Left cardiac atrium (tissue), 4 donors: ENCODE measurements at regions not wholly inside any gene's neighbourhood (a gene's known extent, or its start where the extent isn't known, plus 50 kb on each side); places are given as distances from the start of the nearest gene placed in this dataset.
A peak's percentile ranks its signal among the peaks of the same experiment; 100 is the strongest.

Source experiments
- ATAC-seq, 2 donors: fragments of 200-7000 bp; cut with Tn5 transposase; one replicate each; pipeline ENCODE4 v1.9.1; 2020; ENCODE audit warnings: mild to moderate bottlenecking in 2 of 2, moderate library complexity in 2 of 2
- DNase-seq: peaks from one replicate; pipeline ENCODE4 v3.0.0-alpha.2; 2020
- intact Hi-C, 2 donors: fragments of 100-400 bp; cut with DNase I; formaldehyde crosslinking; loops; one replicate each; pipeline versions ENCODE4 v1.14.1 to v1.15.1; 2022 to 2023
- donor health status: DM: no; HTN: yes; CAD: no.
- donor health status: DM: no; HTN: yes; CAD: no; lungs with severe emphysema.
- donor health status: DM: yes; HTN: yes; CAD: no.
- donor health status: Dilated cardiomyopathy.

DNA sequence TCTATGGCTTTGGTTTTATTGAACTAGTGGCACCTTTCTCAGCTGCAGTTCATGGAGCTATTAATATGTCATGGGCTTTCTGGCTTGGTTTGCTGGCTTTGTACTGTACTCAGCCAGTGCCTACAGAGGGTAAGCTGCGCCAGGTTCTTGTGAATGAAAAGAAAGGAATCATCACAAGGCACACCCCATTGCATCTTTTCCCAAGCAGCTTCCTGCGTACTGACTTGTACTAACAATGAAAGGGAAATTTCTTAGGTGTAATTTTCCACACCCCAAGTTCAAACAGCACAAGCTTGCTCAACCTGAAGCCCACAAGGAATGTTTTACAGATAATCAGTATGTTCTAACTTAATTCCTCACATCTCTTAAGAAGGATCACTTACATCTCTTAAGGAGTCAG is 78.0 kb upstream of the TNFSF18 start:
- ATAC-seq (no peak), DNase-seq (no peak)
- intact Hi-C loops: no loop called here

DNA sequence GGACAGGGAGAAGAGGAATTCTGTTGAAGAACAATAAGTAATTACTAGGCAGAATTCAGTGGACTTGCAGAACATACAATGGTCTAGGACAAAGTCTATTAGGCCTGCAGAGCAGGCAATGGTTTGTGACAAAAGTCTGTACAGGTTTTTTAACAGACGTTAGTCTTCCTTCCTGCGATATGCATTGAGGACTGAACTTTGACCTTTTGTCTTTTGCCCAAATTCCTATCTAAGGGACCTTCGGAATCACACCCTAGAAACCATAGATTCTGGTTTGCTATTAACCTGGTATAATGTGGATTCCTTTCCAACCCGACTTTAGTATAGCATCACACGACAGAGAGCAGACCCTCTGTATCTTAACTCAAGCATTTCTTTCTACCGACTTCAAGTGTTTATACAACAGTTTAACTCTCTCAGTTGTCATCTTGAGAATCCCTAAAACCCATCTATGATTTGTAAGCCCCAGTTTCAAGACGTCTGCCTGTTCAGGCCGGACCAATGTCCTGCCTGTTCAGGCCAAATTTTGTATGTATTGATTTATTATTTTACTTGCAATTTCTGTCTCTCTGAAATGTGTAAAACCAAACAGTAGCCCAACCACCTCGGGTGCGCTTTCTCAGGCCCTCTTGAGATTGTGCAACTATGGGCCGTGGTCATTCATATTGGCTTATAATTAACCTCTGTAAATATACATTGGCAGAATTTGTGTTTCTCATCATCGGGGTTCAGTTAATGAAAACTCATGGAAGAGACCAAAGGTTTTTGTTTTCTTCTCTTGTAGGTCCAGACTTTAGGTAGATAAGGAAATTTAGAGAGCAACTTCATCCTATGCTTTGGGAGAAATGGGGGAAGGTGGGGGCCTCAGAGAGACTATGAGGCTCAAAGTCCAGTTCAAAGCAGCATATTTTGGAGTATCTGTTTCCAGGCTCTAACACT is 76.9 kb upstream of the TNFSF18 start:
- DNase-seq: no peak
- ATAC-seq: no peak
- intact Hi-C loops: no loop called here

DNA sequence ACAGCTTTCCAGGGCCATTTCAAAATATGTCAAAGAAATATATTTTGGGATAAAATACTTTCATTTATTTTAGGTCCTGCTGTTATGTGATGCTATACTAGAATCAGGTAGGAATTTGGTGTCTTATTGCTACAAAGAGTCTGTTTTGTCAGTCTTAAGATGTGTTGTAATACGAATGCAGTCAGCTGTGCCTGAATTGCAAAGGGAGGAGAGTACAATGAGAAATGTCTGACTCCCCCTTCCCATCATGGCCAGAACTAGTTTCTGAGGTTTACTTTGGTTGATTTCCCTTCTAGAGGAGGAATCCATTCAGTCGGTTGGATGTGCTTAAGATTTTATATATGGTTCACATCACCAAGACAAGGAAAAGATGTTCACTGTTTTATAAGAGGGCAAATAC is 75.7 kb upstream of the TNFSF18 start:
- intact Hi-C loops: no loop called here
- ATAC-seq (no peak), DNase-seq (no peak)

DNA sequence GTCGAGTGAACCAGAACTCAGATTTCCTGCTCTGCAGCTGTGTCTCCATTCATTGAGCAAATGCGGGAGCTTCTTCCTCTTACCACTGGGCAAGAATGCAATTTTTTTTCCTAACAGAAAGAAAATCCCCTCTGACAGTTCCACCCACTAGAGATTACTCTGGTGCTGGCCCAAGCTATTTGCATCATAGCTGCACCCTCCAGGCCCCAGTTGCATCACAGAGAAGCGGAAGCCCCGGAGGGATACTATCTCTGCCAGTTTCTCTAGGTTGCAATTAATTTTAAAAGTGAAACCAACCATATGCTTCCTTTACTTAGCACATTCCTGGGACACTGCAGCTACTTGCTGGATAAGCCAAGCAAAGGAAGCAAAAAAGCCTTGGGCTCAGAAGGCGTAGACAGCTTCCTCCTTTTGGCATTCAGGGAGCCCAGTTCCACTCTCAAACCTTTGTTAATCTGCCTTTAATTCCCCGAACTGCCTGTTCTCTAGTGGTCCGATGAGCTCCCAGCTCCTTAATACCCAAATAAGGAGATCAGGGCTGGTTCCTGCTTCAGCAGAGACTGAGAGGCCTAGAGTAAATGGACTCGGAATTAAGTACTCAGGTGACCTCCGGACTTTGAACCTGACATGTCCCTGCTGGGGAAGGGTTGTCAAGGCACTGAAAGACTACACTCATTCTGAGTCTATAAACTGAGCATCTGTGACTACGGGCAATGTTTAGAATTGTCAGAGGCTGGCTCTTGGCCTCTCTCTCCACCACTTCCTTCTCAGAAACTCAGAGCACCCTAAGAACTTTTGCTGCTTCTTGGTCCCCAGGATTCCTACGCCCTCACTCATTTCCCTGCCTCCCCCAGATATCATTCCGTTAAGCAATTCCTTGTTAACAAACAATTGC is 72.5 kb upstream of the TNFSF18 start:
- ATAC-seq: peak; percentile 96 to 98
- intact Hi-C loops: no loop called here
- DNase-seq: peak; percentile 77

DNA sequence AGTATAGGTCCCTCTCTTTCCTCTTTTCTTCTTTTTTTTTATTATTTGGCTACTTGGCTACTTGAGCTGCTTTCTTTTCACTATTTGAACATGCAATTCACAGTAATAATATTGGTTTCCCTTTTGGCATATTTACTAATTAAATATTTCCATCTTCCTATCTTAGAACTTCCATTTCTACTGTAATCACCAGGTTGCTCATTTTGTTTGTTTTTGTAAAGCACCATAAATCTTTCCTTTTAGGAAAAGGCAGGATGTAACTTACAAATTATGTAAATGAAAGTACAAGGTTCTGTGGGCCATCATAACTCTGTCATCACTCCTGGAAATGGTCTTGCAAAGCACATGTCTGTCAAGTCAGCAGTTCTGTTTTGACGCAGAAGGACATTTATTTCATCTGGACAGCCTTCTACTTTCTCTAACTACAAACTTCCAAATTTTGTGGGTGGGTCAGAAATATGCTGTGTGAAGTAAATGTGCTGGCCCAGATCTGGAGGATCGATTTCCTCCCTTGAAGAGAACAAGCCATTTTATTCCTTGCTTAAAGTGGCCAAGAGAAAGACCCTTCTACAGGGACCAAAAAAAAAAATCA is 71.7 kb upstream of the TNFSF18 start:
- peak in 1 of 2 donors; percentile 14 for ATAC-seq
- intact Hi-C loops: no loop called here
- no peak for DNase-seq

DNA sequence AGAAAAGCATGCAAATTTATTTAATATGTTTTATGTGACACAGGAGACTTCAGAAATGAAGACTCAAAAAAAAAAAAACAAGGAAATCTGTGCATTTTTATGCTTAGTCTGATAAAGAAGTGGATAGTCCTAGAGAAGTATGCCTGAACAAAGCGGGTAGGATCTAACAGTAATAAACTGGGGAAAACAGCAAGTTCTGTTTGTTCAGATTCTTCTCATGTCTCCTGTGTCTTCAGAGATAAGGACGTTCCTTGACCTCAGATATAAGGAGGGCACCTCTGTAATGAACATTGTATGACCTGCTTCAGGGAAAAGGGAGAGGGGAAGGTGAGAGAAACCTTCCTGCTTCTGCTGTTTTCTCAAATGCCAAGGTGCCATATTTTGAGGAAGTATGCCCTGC is 67.7 kb upstream of the TNFSF18 start:
- intact Hi-C loops: no loop called here
- DNase-seq: no peak
- ATAC-seq: no peak

DNA sequence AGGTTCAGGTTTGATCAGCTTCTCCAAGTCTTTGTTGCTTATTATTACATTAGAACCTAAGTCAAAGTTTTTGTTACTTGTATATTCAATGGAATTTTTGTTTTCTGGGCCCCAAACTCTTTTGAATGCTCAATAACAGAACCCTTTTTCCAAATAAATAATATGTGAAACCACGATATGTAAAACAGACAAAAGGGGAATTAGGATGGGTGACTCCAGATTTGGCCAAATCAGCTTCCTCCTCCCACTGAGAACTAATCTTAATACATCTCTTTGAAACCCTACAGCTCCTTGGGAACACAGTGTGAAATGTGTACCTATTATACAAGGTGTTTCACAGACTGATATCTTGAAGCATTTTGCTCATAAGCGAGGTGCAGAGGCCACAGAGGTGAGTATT is 67.0 kb upstream of the TNFSF18 start:
- ATAC-seq (no peak), DNase-seq (no peak)
- intact Hi-C loops: no loop called here

DNA sequence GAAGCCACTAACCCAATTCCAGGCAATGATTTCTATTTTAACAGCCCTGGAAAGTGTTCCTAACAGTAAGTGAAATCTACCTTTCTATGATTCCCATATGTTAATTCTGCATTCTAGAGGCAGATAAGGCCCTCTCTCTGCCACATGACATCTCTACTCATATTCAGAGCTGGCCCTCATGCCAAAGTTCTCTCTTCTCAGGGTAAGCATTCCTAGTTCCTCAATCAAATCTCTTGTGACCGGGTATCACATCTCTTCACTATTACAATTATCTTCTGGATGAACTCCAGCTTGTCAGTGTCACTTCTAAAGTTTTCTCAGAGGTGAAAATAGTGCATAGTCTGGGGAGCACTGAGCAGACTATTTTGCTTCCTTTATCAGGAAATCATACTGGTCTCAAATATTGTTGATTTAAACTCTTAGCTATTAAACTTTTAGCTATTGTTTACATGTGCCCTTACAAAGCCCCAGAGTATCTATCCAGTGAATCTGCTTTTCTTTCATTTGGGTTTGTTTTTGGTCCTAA is 66.4 kb upstream of the TNFSF18 start:
- DNase-seq (no peak), ATAC-seq (peak in 1 of 2 donors; percentile 51)
- intact Hi-C loops: no loop called here

DNA sequence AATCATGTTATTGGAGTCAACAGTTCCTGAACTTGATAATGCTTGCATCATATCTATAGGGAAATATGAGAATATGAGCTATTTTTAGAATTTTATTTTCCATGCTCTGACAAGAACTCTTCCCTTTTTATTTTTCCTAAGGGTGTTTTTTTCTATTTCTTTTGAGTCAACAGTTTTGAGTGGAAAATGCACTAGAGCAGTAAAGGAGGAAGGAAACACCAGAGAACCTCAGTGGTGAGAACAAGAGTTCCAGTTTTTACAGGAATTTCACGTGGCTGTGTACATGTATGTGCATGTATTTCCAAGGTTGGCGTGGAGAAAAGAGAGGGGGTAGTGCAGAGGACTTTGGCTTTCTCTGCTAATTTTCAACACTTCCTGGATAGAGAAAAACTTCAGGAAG is 63.6 kb upstream of the TNFSF18 start:
- intact Hi-C loops: no loop called here
- DNase-seq (no peak), ATAC-seq (peak in 1 of 2 donors; percentile 23)

DNA sequence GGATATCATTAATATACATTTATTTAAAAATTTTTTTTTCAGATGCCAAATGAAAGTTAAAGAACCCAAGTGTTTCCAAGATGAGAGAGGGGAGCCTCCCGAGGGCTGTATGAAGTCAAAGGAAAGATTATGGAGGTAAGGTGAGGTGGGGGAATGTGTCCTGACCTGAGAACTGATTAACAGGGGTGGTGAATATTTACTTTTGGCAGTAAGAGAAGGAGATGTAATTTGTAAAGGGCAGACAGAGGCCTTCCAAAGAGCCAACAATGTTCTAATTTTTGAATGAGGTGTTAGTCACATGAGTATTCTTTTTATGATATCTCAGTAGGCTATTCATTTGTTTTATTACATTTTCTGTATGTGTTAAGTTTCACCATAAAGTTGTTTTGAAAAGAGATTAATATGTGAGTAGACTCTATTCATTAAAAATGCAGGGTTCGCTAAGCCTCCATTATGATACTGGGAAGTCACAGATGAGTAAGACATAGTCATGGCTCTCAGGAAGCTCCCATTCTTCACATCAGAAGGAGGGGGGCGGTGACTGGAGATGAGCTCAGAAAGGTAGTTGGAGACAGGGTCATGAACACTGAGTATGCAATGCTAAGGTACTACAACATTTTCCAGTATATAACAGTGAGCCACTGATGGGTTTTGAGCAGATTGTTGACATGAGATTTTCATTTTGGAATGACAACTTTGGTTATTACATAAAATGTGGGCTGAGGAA is 62.4 kb upstream of the TNFSF18 start:
- intact Hi-C loops: no loop called here
- no peak for DNase-seq
- peak in 1 of 2 donors; percentile 34 for ATAC-seq

DNA sequence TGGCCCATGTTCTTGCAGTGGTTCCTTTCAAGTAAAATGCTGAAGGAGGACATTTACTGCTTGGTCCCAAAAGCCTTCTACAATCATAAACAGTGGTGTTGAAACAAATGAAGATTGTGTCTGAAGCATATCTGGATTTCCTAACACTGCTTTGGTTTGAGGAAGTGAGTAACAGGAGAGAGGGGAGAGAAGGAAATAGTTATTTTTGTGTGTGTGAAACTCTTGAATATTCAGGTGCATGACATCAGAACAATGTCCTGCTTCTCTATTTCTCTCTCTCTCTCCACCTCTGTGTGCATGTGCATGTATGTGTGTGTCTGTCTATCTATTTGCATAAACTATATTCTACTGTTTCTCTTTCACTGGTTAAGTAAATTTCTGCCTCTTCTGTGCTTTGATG is 61.4 kb upstream of the TNFSF18 start:
- intact Hi-C loops: no loop called here
- ATAC-seq (peak in 1 of 2 donors; percentile 21), DNase-seq (no peak)

DNA sequence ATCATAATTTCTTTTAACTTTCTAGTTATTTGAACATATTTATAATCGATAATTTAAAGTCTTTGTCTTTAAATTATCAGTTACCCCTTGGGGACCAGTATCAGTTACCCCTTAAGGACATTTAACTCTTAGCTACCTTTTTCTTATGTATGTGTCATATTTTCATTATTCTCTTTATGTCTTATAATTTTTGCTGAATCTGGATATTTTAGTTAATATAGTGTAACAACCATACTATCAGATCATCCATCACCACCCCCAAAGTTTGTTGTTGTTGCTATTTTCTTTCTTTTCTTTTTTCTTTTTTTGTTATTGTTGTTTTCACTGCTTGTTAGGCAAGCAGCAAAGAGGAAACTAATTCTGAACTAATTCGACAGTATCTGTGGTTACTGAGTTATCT is 57.0 kb upstream of the TNFSF18 start:
- ATAC-seq (no peak), DNase-seq (no peak)
- intact Hi-C loops: no loop called here

DNA sequence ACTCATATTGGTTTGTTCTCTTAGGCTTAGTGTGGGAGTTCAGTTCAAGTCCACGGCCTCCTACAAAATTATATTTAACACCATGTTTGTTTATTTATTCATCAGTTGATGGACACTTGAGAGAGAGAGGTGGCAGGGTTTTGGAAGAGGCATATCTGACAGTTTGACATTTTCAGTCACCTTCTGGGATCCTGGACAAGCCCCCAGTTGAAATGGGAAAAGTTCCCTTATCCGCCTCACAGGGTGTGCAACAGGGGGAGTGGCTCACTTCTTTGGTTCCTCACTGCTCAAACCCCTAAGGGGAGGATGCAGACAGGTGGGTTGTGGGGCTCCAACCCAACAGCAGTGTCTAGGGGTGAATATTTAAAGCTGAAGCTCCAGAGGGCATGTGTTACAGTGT is 52.3 kb upstream of the TNFSF18 start:
- ATAC-seq (no peak), DNase-seq (no peak)
- intact Hi-C loops: no loop called here

DNA sequence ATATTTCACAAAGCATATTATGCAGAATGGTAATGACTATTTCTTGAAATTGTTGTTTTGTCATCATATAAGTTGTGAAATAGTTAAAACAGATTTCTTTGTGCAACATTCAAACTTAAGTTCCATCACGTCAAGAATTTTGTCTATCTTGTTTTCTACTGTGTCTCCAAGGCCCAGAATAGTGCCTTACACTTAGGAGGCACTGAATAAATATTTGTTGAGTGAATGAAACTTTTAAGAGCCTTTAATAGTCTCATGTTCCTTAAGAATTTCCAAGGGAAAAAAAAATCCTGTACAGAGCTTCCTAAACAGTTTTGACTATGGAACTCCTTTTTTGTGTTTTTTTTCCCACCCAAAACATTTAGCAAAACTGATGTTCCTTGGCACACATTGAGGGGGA is 50.8 kb upstream of the TNFSF18 start:
- ATAC-seq (no peak), DNase-seq (no peak)
- intact Hi-C loops: no loop called here

DNA sequence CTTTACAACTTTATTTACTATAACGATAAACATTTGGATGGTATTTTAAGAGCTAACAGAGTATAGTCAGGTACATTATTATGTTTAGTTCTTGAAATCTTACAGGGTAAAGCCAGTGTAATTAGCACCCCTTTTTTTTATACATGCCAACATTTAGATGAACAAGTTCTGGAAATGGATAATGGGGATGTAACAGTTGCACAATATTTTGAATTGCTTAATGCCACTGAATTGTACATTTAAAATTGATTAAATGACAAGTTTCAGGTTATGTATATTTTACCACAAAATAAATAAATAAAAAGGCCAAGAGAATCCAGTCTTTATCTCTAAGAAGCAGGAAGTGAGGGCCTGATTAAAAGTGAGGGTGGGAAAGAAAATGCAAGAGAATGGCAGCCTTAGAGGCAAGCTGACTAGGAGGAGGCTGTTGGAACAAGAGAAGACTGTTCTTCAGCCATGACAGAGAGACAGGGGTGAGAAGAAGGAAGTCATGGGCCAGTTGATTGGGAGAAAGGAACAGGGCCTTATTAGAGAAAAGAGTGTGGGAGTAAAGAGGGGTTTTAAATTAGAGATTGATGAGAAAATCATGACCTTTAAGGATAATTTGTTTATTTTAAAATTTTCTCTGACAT is 49.9 kb upstream of the TNFSF18 start:
- no peak for ATAC-seq
- DNase-seq: no peak
- intact Hi-C loops: no loop called here
